Upper lobe of left lung (tissue), 4 donors: ENCODE measurements at regions not wholly inside any gene's neighbourhood (a gene's known extent, or its start where the extent isn't known, plus 50 kb on each side); places are given as distances from the start of the nearest gene placed in this dataset.

Source experiments
- CTCF ChIP-seq, 6 experiments: fragments of 450-650 bp in 4 of 6; fragments of 200-600 bp in 2 of 6; sonication (generic) in 2 of 6; IDR thresholded peaks; one replicate each; pipeline ENCODE4 v1.5.1; 2016 to 2019; ENCODE audit warnings: antibody characterized with exemption in 6 of 6
- POLR2A ChIP-seq, 4 donors: fragments of 450-650 bp; IDR thresholded peaks; one replicate each; pipeline ENCODE4 v1.5.1; 2016 to 2017; ENCODE audit warnings: antibody characterized with exemption in 4 of 4, mild to moderate bottlenecking in 2 of 4
- POLR2AphosphoS5 ChIP-seq, 2 donors: sonication (generic); formaldehyde crosslinking; IDR thresholded peaks; one replicate each; pipeline ENCODE4 v1.5.1; 2017; ENCODE audit warnings: antibody characterized with exemption in 2 of 2

- peak in 4 of 6 experiments; percentile 38 to 64 (median 53) for TF ChIP-seq CTCF (IDR thresholded peaks at IDR 0.05)
- no peak for TF ChIP-seq POLR2AphosphoS5 (IDR thresholded peaks at IDR 0.05)
- no peak for TF ChIP-seq POLR2A (IDR thresholded peaks at IDR 0.05)
These were observed 308.4 kb downstream of the PDCD6IP start for GRCh38 chr3:34106879-34107278.
